HFF-Myc (cell line): ENCODE measurements at regions not wholly inside any gene's neighbourhood (a gene's known extent, or its start where the extent isn't known, plus 50 kb on each side); places are given as distances from the start of the nearest gene placed in this dataset.

Experiments
- DNase-seq: peaks from one replicate; pipeline ENCODE4 v3.0.0-alpha.2; 2011; ENCODE audit warnings: low read depth; ENCODE audit errors: extremely low read depth
- H3K4me3 ChIP-seq: replicated peaks from 2 replicates; pipeline ENCODE4 v1.5.1; 2011; ENCODE audit warnings: low read depth, mild to moderate bottlenecking, control low read depth, low read length
- CTCF ChIP-seq: IDR thresholded peaks from 2 replicates; pipeline ENCODE4 v1.5.1; 2012; ENCODE audit warnings: mild to moderate bottlenecking, low read depth, low read length, control low read depth; ENCODE audit errors: missing control alignments

- TF ChIP-seq CTCF, result no peak
- DNase-seq, result no peak
- no peak overlapping the region for H3K4me3 ChIP-seq
These were observed 73.1 kb downstream of the GPR88 start for GRCh38 chr1:100611086-100611485.

GRCh38 chr1:100612540-100612939 lies 74.6 kb downstream of the GPR88 start:
- no peak for TF ChIP-seq CTCF
- no peak for DNase-seq
- H3K4me3 ChIP-seq, result no peak overlapping the region

- no peak for TF ChIP-seq CTCF
- H3K4me3 ChIP-seq, result no peak overlapping the region
- no peak for DNase-seq
These were observed 76.0 kb downstream of the GPR88 start for GRCh38 chr1:100613817-100614559.

GRCh38 chr1:100614570-100614969 lies 76.6 kb downstream of the GPR88 start:
- H3K4me3 ChIP-seq, result no peak overlapping the region
- no peak for DNase-seq
- no peak for TF ChIP-seq CTCF

- no peak for DNase-seq
- H3K4me3 ChIP-seq, result no peak overlapping the region
- TF ChIP-seq CTCF, result no peak
These were observed 77.7 kb downstream of the GPR88 start for GRCh38 chr1:100615686-100616085.

GRCh38 chr1:100616121-100616621 lies 78.2 kb downstream of the GPR88 start:
- no peak for DNase-seq
- no peak overlapping the region for H3K4me3 ChIP-seq
- no peak for TF ChIP-seq CTCF
